T-helper 1 cell treated with Interleukin-12 subunit alpha and Interleukin-12 subunit beta and Interleukin-4 antibody, amounts not matched to agents 30 ng/mL and 1 ng/mL, for 36 hours (primary cell): ENCODE measurements at regions not wholly inside any gene's neighbourhood (a gene's known extent, or its start where the extent isn't known, plus 50 kb on each side); places are given as distances from the start of the nearest gene placed in this dataset.

Experiments used
- intact Hi-C: fragments of 100-400 bp; cut with micrococcal nuclease; formaldehyde crosslinking; loops from one replicate; pipeline ENCODE4 v1.15.1; 2024

GRCh38 chr14:98292191-98292590, 979.8 kb downstream of the BCL11B start:
- intact Hi-C loops = no loop called here

- intact Hi-C loops = no loop called here
These were observed 978.4 kb downstream of the BCL11B start for GRCh38 chr14:98293576-98293975.

- intact Hi-C loops = no loop called here
These were observed 975.1 kb downstream of the BCL11B start for GRCh38 chr14:98296895-98297294.

GRCh38 chr14:98297567-98297966, 974.4 kb downstream of the BCL11B start:
- intact Hi-C loops = no loop called here

- intact Hi-C loops = no loop called here
These were observed 973.3 kb downstream of the BCL11B start for GRCh38 chr14:98298481-98299244.

- intact Hi-C loops = no loop called here
These were observed 970.3 kb downstream of the BCL11B start for GRCh38 chr14:98301681-98302080.

- intact Hi-C loops = no loop called here
These were observed 967.4 kb downstream of the BCL11B start for GRCh38 chr14:98304574-98304973.

- intact Hi-C loops = no loop called here
These were observed 962.4 kb downstream of the BCL11B start for GRCh38 chr14:98309591-98309990.

GRCh38 chr14:98312006-98312405, 960.0 kb downstream of the BCL11B start:
- intact Hi-C loops = no loop called here

- intact Hi-C loops = no loop called here
These were observed 950.2 kb downstream of the BCL11B start for GRCh38 chr14:98321841-98322240.

GRCh38 chr14:98323836-98324235, 948.2 kb downstream of the BCL11B start:
- intact Hi-C loops = no loop called here

- intact Hi-C loops = no loop called here
These were observed 946.2 kb downstream of the BCL11B start for GRCh38 chr14:98325761-98326160.

GRCh38 chr14:98328496-98328895, 943.5 kb downstream of the BCL11B start:
- intact Hi-C loops = no loop called here

GRCh38 chr14:98334186-98334585, 937.8 kb downstream of the BCL11B start:
- intact Hi-C loops = no loop called here

- intact Hi-C loops = no loop called here
These were observed 930.8 kb downstream of the BCL11B start for GRCh38 chr14:98341211-98341610.

GRCh38 chr14:98345161-98345560, 926.8 kb downstream of the BCL11B start:
- intact Hi-C loops = no loop called here

GRCh38 chr14:98347686-98348085, 924.3 kb downstream of the BCL11B start:
- intact Hi-C loops = no loop called here

- intact Hi-C loops = no loop called here
These were observed 923.5 kb downstream of the BCL11B start for GRCh38 chr14:98348505-98348904.

- intact Hi-C loops = loop anchor here (10.0 kb wide), 1 partner anchor 205 kb away; no protein-coding TSS in a partner anchor
These were observed 921.8 kb downstream of the BCL11B start for GRCh38 chr14:98350213-98350612.

GRCh38 chr14:98364961-98365360, 907.0 kb downstream of the BCL11B start:
- intact Hi-C loops = no loop called here

- intact Hi-C loops = no loop called here
These were observed 905.6 kb downstream of the BCL11B start for GRCh38 chr14:98366429-98366828.

- intact Hi-C loops = no loop called here
These were observed 903.8 kb downstream of the BCL11B start for GRCh38 chr14:98368221-98368620.

GRCh38 chr14:98368916-98369315, 903.1 kb downstream of the BCL11B start:
- intact Hi-C loops = no loop called here
